ENCODE measurements at regions not wholly inside any gene's neighbourhood (a gene's known extent, or its start where the extent isn't known, plus 50 kb on each side); places are given as distances from the start of the nearest gene placed in this dataset.
"Not testable (repeated sequence)": the region's sequence is repeated elsewhere in the genome, so short reads cannot be mapped to it uniquely, and the experiment has no call there.

DNA sequence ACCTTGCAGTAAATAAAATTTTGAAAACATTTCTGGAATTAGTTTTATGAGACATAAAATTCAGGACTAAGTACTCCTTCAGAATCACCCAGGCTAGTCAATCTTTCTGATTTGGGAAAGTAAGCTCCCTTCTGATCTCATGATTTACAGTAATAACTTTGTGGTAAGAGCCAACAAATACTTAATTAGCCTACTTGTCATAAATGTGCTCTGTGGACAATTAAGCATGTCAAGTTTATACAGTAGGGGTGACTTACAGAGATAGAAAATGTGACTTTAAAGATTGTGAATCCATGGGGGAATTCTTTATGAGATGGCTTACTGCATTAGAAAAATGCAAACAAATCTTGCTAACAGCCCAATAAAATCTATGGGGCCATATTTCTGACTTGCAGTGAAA, 616.9 kb upstream of the GHITM start:
- DNase-seq = no peak

DNA sequence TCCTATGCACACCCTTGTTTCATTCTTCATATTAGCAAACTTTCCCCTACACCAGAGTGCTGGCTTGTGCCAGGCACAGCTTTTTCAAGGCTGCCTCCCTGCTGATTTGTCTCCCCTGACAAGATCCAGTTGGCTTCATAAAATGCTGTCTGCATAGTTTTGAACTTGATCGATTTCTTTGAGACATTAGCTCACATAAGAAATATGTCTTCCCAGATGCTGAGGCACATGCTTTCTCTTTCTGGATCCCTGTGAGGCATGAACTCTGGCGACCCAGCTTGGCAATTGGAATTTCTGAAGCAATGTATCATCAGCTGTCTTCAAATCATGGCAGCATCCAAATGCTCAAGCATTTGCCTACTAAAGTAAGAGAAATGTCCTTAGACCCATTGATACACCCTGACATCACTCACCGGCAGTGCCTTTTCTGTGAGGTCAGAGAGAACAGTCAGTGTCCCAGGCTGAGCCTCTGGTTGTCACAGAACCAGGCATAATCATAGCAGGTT, 616.4 kb upstream of the GHITM start:
- DNase-seq = no peak

DNA sequence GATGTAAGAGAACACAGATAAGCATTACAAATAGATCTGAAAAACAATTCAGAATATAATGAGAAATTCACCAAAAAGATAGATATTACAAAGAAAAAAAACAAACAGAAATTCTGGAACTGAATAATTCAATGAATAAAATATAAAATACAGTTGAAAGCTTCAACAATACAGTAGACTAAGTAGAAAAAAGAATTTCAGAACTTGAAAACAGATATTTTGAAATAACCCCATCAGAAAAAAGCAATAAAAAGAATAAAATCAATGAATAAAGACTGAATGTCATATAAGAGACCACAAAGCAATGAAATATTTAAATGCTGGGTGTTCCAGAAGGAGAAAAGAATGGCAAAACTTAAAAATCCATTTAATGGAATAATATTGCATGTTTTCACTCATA, 611.4 kb upstream of the GHITM start:
- no peak for DNase-seq

DNA sequence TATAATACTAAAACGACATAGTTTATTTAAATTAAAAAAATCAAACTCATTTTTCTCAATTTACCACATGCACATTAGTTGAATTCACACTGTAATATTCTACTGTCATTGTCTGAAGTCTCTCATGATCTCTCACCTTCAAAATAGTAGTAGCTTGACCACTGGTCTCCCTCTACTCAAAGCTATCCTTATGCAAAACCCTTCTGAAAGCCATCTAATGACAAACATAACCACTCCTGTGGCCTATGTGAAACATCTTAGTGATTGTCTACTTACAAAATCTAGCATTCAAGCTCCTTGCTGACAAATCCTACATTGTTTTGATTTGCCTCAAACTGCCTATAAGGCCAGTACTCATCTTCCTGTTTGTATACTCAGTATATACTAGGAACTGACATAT, 606.0 kb upstream of the GHITM start:
- DNase-seq = no peak

DNA sequence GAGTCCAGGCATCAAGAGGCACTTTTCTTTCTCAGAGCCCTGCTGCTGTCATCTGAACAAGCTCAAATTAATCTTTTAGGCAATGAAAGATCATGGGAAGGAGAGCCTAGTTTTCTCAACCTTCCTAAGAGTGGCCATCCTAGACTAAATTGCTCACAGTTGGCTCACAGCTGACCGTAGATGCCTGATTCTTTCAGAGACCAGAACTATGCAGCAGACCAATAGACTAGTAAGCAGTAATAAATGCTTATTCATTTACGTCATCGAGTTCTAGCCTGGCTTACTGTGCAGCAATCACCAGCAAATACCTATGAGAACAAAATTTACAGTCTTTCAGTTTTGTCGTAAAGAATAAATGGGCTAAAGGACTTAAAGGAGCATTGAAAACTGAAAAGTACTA, 602.9 kb upstream of the GHITM start:
- no peak for DNase-seq

DNA sequence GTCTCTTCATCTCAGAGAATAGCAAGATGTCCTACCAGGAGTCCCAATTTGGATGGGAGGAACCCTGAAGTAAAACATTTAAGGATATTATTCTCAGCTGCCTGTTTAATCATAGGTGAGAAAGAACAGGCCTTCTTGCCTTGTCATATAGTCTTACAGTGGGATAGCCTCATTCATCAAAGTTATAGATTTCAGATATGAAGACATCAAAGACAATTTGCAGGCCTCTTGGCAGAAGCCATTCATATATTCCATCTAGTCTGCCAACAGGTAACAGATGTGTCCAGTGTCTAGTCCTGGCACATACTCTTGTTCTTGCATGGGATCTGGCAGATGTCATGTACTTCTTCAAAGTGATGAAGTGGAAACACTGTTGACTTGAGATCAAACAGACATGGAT, 601.3 kb upstream of the GHITM start:
- no peak for DNase-seq

DNA sequence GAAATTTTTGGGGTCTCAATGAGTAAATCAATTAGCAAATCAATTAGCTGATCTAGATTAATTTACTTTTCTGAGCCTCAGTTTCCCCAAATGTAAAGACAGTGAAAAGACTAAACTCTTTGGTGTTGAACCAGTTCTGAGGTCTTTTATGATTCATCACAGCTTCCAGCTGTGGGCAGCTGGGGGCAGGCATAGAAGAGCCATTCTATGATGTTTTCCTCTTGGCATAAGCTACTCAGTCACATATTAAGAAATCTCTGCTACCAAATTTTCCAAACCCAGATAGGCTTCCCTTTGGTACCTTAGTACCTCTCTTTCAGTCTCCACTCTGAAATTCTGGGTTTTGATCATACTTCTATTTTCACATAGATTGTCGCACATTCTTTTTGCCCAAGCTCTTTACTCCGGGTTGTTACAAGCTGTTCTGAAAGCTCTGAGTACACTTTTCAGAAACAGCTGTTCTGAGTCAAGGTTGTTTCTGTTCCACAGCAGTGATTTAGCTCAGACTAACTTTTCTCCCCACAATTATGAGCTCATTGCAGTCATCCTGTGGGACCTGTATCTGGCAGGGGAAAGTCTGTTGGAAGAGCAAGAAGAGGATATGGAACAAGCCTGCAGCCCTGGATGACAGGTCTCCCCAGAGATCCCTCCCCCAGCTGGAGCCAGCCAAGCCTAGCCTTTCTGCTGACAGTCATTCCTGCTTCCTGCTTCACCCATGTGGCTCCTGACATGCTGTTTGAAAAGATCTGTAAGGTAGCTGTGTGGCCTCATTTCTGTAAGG, 599.6 kb upstream of the GHITM start:
- DNase-seq = no peak

DNA sequence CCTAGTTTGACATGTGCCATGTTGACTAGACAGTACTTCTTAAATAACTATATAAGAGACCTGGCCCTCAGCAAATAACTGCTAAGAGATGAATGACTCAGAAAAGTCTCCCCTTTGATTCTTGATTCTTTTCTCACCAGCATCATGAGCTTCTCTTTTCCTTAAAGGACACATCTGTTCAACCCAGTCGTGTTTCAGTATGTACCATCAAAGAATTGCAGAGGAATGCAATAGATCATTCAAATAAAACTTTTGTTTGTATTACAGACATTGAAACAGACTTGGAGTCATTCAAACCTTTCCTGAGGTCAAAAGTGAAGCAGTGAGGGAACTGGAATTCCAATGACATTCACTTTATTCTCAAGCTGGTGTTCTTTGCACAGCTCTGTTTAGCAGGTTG, 598.3 kb upstream of the GHITM start:
- DNase-seq = no peak

DNA sequence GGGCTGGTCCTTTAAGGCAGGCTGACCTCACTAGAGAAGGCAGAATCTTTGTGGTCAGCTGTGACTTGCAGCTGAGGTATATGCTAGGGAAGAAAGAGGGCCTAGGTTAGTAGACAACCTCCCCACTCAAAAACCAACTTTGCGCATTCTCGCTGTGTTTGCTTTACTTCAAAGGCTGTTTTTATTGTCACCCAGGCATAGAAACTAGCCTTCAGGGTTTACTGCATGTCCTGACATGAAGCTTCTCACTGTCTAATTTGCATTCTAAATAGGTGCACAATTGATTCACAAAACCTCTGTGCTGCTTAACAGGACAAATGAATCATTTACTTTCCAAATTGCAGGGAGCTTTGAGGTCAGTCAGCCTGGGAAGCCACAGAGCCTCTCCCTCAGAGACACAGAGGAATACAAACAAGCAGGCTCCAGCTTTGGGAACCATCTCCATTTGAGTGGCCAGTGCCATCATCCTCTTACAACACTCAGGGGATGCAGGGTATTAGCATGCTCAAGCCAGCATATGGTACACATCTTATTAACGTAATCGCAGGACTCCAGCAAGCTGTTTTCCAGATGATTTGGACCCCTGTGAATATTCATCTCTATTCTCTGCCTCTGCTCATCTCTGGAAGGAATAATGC, 596.4 kb upstream of the GHITM start:
- DNase-seq = no peak

DNA sequence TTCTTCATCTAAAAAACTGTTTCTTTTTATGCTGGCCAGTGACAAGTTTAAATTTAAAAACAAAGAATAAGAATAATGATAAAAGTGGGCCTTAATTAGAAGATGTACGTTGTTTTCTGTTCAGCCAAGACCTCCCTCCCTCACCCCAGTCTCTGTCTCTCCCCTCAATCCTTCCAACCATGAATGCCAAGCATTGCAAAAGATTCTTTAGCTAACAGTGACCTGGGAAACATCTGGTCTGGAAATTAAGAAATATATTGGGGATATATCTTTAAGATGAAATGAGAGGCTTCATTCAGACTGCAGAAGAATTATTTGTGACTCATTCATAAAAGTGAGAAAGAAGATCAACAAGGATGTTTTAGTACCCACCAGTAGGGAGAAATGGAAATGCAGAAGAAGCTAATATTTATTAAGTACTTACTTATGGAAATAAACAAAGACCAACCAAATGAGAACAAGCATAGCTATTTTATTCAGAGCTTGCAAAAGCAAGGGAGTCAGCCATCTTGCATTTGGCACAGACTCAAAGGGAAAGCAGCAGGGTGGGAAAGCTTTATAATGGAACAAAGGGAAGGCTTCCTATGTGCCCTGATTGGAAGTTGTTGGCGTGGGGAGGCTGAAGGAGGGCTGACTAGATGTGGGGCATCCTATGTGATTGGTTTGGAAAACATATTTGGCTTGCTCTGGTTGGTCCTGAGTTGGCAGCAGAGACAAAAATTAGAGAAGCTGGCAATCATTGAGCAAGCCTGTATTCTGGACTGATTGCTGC, 595.4 kb upstream of the GHITM start:
- DNase-seq = no peak

DNA sequence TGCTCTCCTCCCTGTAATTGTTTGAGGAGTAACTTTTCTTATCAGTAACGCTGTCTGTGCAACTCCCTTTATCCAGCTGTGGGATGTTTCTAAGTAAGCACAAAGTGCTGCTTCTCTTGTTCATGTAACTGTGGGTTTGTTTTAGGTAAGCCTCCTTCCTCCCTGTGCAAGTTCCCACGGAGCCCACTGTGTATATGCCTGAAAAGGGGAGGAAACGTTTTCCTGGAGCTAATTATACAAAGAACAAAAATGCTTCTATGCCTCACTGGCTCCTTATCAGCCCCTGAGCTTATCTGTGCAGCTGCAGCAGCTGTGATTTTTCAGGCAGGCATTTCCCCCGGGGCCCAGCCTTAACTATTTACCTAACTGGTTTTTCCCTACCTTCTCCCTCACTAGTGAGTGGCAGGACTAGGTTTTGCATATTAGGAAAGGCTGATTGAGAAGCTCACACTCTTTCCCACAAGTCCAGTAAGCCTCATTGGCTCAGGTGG, 593.4 kb upstream of the GHITM start:
- DNase-seq = no peak

DNA sequence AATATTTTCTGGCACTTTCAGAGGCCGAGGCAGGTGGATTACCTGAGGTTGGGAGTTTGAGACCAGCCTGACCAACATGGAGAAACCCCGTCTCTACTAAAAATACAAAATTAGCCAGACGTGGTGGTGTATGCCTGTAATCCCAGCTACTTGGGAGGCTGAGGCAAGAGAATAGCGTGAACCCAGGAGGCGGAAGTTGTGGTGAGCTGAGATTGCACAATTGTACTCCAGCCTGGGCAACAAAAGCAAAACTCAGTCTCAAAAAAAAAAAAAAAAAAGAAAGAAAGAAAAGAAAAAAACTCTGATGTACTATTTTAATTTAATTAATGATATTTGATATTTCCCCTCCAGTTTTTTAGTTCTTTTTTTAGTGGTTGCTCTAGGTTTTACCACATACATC, 588.1 kb upstream of the GHITM start:
- DNase-seq = not testable (repeated sequence)

DNA sequence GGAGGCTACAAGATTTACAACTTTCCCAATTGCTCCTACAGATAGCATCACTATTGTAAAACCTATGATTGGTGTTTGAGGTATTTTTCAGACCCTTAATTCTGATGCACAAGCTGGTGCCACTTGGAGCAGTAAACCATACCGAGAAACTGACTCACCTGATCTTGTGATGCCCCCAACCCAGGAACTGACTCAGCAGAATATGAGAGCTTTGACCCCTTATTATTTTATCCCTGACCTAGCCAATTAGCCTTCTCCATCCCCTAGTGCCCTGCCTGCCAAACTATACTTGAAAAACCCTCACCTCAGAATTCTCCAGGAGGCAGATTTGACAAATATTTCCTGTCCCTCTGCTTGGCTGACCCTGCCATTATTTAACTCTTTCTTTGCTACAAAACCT, 585.9 kb upstream of the GHITM start:
- DNase-seq = no peak

DNA sequence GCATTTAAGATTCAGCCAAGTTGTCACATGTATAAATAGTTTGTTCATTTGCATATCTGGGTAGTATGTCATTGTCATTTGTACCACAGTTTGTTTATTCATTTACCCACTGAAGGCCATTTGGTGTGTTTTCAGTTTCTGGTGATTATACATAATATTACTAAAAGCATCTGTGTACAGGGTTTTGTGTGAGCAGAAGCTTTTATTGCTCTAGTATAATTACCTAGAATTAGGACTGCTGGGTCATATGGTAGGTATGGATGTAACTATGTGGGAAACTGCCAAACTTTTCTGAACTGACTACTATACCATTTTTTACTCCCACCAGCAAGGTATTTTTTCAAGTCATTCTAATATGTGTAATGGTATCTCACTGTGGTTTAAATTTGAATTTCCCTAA, 584.0 kb upstream of the GHITM start:
- DNase-seq = no peak

DNA sequence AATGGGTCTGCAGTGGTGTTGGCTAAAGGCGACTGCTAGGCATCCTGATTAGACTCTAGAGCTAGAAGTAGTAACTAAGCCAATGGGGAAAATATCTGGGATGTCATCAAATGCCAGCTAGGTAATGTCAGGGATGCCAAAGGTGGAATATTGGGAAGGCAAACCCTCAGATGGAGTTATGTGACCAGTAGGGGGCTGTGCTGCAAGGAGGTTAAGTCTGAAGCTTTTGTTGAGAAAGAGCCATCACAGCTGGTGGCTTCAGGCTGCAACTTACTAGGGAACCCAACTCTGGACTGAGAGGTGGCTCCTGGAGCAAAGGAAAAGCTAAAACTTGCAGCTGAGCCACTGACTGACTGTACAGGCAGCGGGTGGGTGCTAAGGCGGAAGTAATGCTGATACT, 576.9 kb upstream of the GHITM start:
- no peak for DNase-seq

DNA sequence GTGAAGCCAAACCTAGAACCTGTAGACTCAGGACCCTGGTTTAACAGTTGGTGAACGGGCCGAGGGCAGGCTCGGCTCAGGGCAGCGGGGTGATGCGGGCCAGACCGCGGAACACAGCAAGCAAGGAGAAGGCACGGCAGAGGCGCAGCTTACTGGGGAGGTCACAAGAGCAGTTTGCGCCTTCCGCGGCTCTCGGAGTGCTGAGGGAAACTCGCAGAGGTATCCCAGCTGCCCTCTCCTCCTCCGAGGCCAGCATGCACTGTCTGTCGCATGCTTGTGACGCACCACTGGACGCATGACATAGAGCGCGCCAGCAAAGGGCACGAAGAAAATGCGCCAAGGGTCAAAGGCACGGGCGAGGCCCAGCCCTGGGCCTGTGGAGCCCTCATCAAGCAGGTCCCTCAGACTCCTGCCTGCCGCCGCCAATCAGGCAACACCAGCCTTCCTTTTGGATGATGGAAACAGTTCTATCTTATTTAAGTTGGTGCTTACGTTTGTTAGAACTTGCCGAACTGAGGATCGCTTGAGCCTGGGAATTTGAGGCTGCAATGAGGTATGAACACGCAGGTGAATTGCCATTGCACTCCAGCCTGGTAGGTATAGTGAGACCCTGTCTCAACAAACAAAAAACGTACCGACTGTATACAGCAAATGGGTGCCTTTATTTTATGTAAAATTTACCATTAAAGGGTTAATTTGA, 574.3 kb upstream of the GHITM start:
- no peak for DNase-seq

DNA sequence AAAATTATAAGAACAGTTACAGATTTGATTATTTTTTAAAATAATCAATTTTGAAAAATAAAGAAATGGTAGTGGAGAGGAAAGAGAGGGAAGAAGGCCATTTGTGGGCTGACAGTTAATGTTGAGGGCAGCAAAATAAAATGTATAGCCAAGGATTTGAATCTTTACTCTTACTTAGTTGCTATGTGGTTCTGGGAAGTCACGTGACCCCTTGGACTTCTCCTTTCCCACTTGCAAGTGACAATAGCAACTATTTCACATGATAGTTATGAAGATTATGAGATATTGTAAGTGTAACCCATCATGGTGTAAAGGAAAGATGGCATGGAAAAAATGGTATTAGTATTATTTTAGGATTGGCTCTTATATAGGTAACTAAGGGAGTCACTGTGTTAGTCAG, 567.3 kb upstream of the GHITM start:
- no peak for DNase-seq

DNA sequence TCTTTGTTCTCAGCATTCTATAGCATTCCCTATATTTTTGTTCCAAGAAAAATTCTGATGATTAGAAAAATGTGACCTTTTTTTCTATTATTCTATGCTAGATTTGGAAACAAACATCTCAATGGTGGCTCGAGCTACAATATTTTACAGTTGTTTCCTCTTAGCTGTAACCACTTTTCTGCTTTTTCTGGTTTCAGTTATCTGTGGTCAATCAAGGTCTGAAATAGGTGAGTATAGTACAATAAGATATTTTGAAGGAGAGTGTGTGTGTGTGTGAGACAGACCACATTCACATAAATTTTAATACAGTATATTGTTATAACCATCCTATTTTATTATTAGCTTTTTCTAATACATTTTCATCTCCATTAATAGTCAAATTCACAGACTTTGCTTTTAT, 564.5 kb upstream of the GHITM start:
- no peak for DNase-seq

DNA sequence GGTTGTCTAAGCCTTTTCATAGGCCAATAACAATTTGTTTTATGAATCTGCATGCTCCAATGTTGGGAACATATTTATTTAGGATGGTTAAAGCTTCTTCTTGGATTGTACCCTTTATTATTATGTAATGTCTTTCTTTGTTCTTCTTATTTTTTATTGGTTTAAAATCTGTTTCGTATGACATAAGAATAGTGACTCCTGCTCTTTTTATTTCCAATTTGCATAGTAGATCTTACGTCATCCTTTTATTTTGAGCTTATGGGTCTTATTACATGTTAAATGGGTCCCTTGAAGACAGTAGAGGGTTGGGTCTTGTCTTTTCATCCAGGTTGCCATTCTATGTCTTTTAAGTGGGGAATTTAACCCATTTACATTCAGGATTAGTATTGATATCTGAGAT, 561.9 kb upstream of the GHITM start:
- no peak for DNase-seq

DNA sequence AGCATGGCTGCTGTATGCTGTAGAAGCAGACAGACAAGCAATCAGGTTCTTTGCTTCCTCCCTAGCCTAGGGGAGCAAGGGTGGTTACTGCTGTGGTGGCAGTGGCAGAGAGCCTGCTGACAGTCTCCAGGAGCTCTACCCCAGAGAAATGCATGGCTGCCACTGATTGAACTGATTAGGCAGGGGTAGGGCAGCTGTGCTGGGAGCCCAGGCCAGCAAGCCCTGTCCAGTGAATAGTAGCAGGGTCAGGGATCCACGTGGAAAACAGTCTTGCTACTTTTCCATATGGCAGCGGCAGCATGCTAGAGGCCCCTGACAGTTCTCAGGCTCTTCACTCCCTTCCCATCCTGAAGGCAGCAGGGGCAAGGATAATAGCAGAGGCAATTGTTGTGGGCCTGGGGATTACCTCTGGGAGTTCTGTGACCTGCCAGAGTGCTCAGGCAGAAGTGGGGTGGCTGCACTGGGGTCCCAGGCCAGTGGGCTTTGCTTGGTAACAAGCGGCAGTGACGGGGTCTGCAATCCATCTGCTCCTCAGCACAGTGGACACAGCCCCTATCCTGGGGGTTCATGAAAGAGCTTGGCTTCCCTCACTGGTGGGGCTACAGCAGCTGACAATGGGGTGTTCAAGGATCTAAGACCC, 558.8 kb upstream of the GHITM start:
- DNase-seq = no peak

DNA sequence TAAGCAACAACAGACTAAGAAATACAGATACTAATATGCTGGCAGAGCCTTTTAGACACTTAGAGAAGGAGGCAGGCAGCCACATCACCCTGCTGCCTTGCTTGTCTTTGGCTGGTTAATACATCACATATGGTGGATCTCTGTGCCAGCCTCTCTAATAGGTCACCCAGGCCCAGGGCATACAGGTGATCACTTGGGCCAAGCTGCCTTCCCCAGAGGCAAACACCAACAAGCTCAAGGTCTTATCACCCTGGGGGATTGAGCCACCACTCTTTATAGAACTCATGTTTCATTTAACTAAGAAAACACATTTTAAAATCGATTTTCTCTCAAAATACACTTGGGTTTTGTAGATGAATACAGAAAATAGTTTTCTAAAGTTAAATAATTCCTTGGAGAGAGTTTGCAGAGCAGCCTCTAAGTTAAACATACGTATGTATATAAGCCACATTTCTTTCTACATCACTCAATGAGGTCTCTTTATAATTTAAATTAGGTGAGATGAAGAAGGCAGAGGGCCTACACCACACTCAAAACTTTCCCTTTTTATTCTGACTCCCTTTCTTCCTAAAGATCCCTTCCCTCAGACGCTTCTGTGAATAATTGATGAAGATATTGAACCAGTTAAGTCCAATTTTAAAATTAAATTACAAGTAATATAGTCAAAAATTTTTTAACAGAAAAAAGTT, 556.8 kb upstream of the GHITM start:
- DNase-seq = no peak

DNA sequence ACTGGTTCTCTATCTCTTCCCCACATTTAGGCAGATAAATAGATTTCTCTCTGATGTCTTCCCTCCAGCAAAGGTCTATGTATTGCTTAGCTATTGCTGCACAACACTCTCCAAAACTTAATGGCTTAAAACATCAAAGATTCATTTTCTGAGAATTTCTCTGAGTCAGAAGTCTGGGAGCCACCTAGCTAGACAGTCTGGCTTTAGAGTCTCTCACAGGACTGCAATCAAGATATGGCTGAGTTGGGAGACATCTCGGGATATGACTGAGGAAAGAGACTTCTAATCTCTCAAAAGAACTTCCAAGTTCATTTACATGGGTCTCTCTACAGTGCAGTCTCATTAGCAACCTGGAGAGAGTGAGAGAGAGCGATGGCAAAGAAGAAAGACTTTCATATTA, 553.6 kb upstream of the GHITM start:
- no peak for DNase-seq
